Panc1 (cell line): ENCODE measurements at regions not wholly inside any gene's neighbourhood (a gene's known extent, or its start where the extent isn't known, plus 50 kb on each side); places are given as distances from the start of the nearest gene placed in this dataset.

Experiments
- ATAC-seq: fragments of 200-7000 bp; cut with Tn5 transposase; 2 replicates; pipeline ENCODE4 v1.9.1; 2020; ENCODE audit warnings: mild to moderate bottlenecking, moderate library complexity
- BruUV-seq: library from RNA; stranded (reverse); fragments of 400-500 nt; replicated peaks from 2 replicates; lab custom pipeline; 2021; lab: Mats Ljungman, UMichigan
- CTCF ChIA-PET: fragments of 300-600 bp; sonication (Branson Sonifier 250); formaldehyde crosslinking; loops from one replicate; lab custom pipeline; 2022; ENCODE audit warnings: antibody characterized with exemption; lab: Charles Lee
- POLR2A ChIA-PET: fragments of 300-600 bp; sonication (Branson Sonifier 250); formaldehyde crosslinking; loops from one replicate; lab custom pipeline; 2022; ENCODE audit warnings: antibody characterized with exemption; lab: Charles Lee
- DNase-seq: peaks from one replicate; pipeline ENCODE4 v3.0.0-alpha.2; 2010; ENCODE audit warnings: low read depth, low spot score
- H3K27ac ChIP-seq: 2 replicates; pipeline ENCODE4 v1.5.1; 2011; ENCODE audit warnings: mild to moderate bottlenecking, low read length, inconsistent platforms
- H3K27me3 ChIP-seq: fragments of 200-500 bp; sonication (Bioruptor generic); 2 replicates; pipeline ENCODE4 v1.6.0; 2014; ENCODE audit warnings: low read length, inconsistent platforms; ENCODE audit not compliant: control insufficient read depth, insufficient read depth
- H3K36me3 ChIP-seq: fragments of 200-500 bp; sonication (Bioruptor generic); 2 replicates; pipeline ENCODE4 v1.5.1; 2014; ENCODE audit warnings: inconsistent platforms, mild to moderate bottlenecking, low read length, moderate library complexity; ENCODE audit not compliant: control insufficient read depth, insufficient read depth
- H3K4me1 ChIP-seq: 2 replicates; pipeline ENCODE4 v1.5.1; 2011; ENCODE audit warnings: inconsistent platforms, mild to moderate bottlenecking, low read length, moderate library complexity; ENCODE audit not compliant: control insufficient read depth, insufficient read depth
- H3K4me3 ChIP-seq, 2 experiments: 2 replicates each; pipeline ENCODE4 v1.5.1; 2011 to 2012; ENCODE audit warnings: low read depth in 2 of 2, low read length in 2 of 2, mild to moderate bottlenecking in 2 of 2, inconsistent platforms in 1 of 2, moderate library complexity in 1 of 2
- H3K9me3 ChIP-seq: fragments of 200-500 bp; sonication (Bioruptor generic); 2 replicates; pipeline ENCODE4 v1.5.1; 2014; ENCODE audit warnings: low read depth, mild to moderate bottlenecking, inconsistent platforms, low read length, moderate library complexity; ENCODE audit not compliant: control insufficient read depth, insufficient read depth
- POLR2AphosphoS5 ChIP-seq: IDR thresholded peaks from 2 replicates; pipeline ENCODE4 v1.6.1; 2012; ENCODE audit warnings: mild to moderate bottlenecking, low read depth, low read length, moderate library complexity
- SIN3A ChIP-seq: IDR thresholded peaks from 2 replicates; pipeline ENCODE4 v1.6.1; 2012; ENCODE audit warnings: low read depth, mild to moderate bottlenecking, low read length, moderate library complexity, borderline replicate concordance; ENCODE audit not compliant: insufficient read depth
- TCF7L2 ChIP-seq: IDR thresholded peaks from 2 replicates; pipeline ENCODE4 v1.6.1; 2011; ENCODE audit warnings: mild to moderate bottlenecking, low read depth, low read length, inconsistent platforms
- in situ Hi-C: cut with HindIII; loops from 2 replicates; pipeline ENCODE4 v1.10.0; 2016; ENCODE audit warnings: low sequenced_read_pairs, low pct_unique_long_range_greater_than_20kb
- intact Hi-C: fragments of 100-400 bp; cut with micrococcal nuclease; formaldehyde crosslinking; loops from one replicate; pipeline ENCODE4 v1.10.0; 2022; ENCODE audit not compliant: unreplicated experiment
- TF ChIP-seq, protein P1 (sequence below): fragments of 450-650 bp; IDR thresholded peaks from 2 replicates; pipeline ENCODE4 v1.5.1; 2017; ENCODE audit warnings: mild to moderate bottlenecking
- TF ChIP-seq, protein P2 (sequence below), 2 experiments: IDR thresholded peaks; 2 replicates each; pipeline ENCODE4 v1.6.1; 2011 to 2012; ENCODE audit warnings: low read depth in 2 of 2, control low read depth in 1 of 2, low read length in 1 of 2, mild to moderate bottlenecking in 1 of 2, moderate library complexity in 1 of 2; ENCODE audit not compliant: insufficient read depth in 1 of 2

DNA sequence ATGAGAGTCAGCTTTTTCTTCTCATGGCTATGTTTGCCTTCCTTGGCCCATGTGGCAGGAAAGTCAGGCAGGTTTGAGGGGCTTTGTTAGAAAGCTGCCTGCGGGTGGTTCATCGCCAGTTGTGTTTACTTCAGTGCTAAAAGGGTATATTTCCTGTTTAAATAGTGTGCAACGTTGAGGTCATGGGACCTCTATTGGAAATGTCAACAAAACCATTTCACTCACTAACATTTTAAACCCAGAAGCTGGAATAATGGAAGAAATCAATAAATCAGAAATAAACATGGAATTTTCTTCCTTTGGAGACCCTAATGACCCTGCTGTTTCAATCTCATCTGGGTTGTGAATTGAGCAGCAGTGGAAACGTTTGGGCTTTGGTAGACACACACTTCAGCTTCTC, 185.8 kb downstream of the ANKRD50 start:
- in situ Hi-C loops: no loop called here
- H3K9me3 ChIP-seq: no peaks in the 10 kb centered on the region
- ChIA-PET POLR2A (no interaction called here), CTCF (no interaction called here)
- H3K4me3 ChIP-seq: no peak overlapping the region
- DNase-seq: no peak
- H3K27me3 ChIP-seq: no peaks in the 10 kb centered on the region
- ATAC-seq: no peak
- no peak overlapping the region for H3K27ac ChIP-seq
- no peaks in the 10 kb centered on the region for H3K36me3 ChIP-seq
- intact Hi-C loops: no loop called here
- no TSS peak for BruUV-seq
- H3K4me1 ChIP-seq: no peaks in the 10 kb centered on the region
- TF ChIP-seq TCF7L2: no peak
- no peak for TF ChIP-seq SIN3A
- TF ChIP-seq, protein P1, sequence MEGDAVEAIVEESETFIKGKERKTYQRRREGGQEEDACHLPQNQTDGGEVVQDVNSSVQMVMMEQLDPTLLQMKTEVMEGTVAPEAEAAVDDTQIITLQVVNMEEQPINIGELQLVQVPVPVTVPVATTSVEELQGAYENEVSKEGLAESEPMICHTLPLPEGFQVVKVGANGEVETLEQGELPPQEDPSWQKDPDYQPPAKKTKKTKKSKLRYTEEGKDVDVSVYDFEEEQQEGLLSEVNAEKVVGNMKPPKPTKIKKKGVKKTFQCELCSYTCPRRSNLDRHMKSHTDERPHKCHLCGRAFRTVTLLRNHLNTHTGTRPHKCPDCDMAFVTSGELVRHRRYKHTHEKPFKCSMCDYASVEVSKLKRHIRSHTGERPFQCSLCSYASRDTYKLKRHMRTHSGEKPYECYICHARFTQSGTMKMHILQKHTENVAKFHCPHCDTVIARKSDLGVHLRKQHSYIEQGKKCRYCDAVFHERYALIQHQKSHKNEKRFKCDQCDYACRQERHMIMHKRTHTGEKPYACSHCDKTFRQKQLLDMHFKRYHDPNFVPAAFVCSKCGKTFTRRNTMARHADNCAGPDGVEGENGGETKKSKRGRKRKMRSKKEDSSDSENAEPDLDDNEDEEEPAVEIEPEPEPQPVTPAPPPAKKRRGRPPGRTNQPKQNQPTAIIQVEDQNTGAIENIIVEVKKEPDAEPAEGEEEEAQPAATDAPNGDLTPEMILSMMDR: no peak
- no peak for TF ChIP-seq POLR2AphosphoS5
- TF ChIP-seq, protein P2, sequence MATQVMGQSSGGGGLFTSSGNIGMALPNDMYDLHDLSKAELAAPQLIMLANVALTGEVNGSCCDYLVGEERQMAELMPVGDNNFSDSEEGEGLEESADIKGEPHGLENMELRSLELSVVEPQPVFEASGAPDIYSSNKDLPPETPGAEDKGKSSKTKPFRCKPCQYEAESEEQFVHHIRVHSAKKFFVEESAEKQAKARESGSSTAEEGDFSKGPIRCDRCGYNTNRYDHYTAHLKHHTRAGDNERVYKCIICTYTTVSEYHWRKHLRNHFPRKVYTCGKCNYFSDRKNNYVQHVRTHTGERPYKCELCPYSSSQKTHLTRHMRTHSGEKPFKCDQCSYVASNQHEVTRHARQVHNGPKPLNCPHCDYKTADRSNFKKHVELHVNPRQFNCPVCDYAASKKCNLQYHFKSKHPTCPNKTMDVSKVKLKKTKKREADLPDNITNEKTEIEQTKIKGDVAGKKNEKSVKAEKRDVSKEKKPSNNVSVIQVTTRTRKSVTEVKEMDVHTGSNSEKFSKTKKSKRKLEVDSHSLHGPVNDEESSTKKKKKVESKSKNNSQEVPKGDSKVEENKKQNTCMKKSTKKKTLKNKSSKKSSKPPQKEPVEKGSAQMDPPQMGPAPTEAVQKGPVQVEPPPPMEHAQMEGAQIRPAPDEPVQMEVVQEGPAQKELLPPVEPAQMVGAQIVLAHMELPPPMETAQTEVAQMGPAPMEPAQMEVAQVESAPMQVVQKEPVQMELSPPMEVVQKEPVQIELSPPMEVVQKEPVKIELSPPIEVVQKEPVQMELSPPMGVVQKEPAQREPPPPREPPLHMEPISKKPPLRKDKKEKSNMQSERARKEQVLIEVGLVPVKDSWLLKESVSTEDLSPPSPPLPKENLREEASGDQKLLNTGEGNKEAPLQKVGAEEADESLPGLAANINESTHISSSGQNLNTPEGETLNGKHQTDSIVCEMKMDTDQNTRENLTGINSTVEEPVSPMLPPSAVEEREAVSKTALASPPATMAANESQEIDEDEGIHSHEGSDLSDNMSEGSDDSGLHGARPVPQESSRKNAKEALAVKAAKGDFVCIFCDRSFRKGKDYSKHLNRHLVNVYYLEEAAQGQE (IDR thresholded peaks at IDR 0.05; ENCODE audit: insufficient read depth in 1 of 2, low read depth in 2 of 2, low read length in 1 of 2): no peak

DNA sequence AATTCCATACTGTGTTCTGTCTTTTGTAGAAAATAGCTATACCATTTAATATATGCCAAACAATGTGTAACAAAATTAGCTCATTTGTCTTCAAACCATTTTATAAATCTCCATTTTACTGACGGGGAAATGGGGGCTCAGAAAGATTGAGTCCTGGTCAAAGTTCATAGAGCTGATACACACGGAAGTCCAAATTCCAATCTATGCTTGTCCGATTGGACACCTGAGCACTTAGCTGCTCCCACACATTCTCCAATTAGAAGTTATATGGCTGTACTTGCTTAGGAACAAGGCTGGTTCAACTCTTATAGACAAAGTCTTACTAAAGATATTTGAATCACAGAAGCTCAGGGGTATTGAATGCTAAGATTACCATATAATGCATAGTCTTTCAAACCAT, 185.2 kb downstream of the ANKRD50 start:
- intact Hi-C loops: no loop called here
- Histone ChIP-seq H3K36me3 (no peaks in the 10 kb centered on the region), H3K27ac (no peak overlapping the region), H3K4me1 (no peaks in the 10 kb centered on the region), H3K9me3 (no peaks in the 10 kb centered on the region), H3K4me3 (no peak overlapping the region), H3K27me3 (no peaks in the 10 kb centered on the region)
- ChIA-PET CTCF (no interaction called here), POLR2A (no interaction called here)
- in situ Hi-C loops: no loop called here
- TF ChIP-seq SIN3A (no peak), TCF7L2 (no peak), POLR2AphosphoS5 (no peak)
- TF ChIP-seq, protein P1: no peak
- TF ChIP-seq, protein P2 (IDR thresholded peaks at IDR 0.05; ENCODE audit: insufficient read depth in 1 of 2, low read depth in 2 of 2, low read length in 1 of 2): no peak
- BruUV-seq: no TSS peak
- no peak for ATAC-seq
- no peak for DNase-seq
